SK-N-SH (cell line): ENCODE measurements at regions not wholly inside any gene's neighbourhood (a gene's known extent, or its start where the extent isn't known, plus 50 kb on each side); places are given as distances from the start of the nearest gene placed in this dataset.

Source experiments
- IRF3 ChIP-seq: fragments of 150-350 bp; IDR thresholded peaks from 2 replicates; pipeline ENCODE4 v1.6.1; 2016; ENCODE audit warnings: mild to moderate bottlenecking, low read depth, low read length
- USF2 ChIP-seq: fragments of 150-350 bp; IDR thresholded peaks from 2 replicates; pipeline ENCODE4 v1.6.1; 2017; ENCODE audit warnings: antibody characterized with exemption, low read length, low read depth, borderline replicate concordance

GRCh38 chr6:143595251-143596036 lies 82.3 kb upstream of the PHACTR2 start:
- TF ChIP-seq IRF3 (no peak), USF2 (no peak)
